ENCODE measurements at regions not wholly inside any gene's neighbourhood (a gene's known extent, or its start where the extent isn't known, plus 50 kb on each side); places are given as distances from the start of the nearest gene placed in this dataset.

GRCh38 chr12:97757481-97758193 lies 295.0 kb downstream of the RMST start:
- no peak for DNase-seq

More at GRCh38 chr12:97757481-97758193, 295.0 kb downstream of the RMST start:
- WGBS (ENCODE audit: extremely low coverage, insufficient read length, low lambda C conversion rate) = no CpG with 5 or more reads among the region's 6 CpGs
- Histone ChIP-seq H4K91ac (ENCODE audit: insufficient read length, low read depth, low read length) (no peak overlapping the region), H3K18ac (ENCODE audit: insufficient read length, low read depth, low read length) (no peak overlapping the region), H3K9me3 (ENCODE audit: control insufficient read depth, low read depth, low read length) (peaks cover 7% of the 10 kb centered on the region), H2BK20ac (ENCODE audit: low read depth, low read length, poor library complexity, severe bottlenecking) (no peak overlapping the region), H4K5ac (ENCODE audit: insufficient read length, low read depth, low read length) (no peak overlapping the region), H2BK5ac (ENCODE audit: insufficient read length, low read length) (no peak overlapping the region), H3K56ac (ENCODE audit: insufficient read length, low read depth, low read length) (no peak overlapping the region), H3K9ac (ENCODE audit: extremely low read depth, insufficient read length, low read length) (no peak overlapping the region), H3K27me3 (ENCODE audit: insufficient read depth, low read length) (no peaks in the 10 kb centered on the region), H3K23ac (ENCODE audit: insufficient read length, low read depth, low read length) (no peak overlapping the region), H3T11ph (ENCODE audit: low read length) (no peak overlapping the region), H3K27ac (ENCODE audit: insufficient read length, low read depth, low read length) (no peak overlapping the region), H2AFZ (ENCODE audit: low read length) (no peak overlapping the region), H3K79me1 (ENCODE audit: insufficient read depth, low read depth, low read length, poor library complexity, severe bottlenecking) (no peaks in the 10 kb centered on the region), H3K4ac (ENCODE audit: low read depth, low read length) (no peak overlapping the region), H2BK120ac (ENCODE audit: low read depth, low read length, poor library complexity, severe bottlenecking) (no peak overlapping the region), H3K4me2 (ENCODE audit: insufficient read depth, insufficient read length, low read length) (no peak overlapping the region), H3K23me2 (ENCODE audit: insufficient read length, low read depth, low read length, poor library complexity, severe bottlenecking) (no peaks in the 10 kb centered on the region), H3K4me1 (ENCODE audit: insufficient read depth, low read length) (no peaks in the 10 kb centered on the region), H4K20me1 (ENCODE audit: control insufficient read depth, insufficient read depth, insufficient read length) (no peaks in the 10 kb centered on the region), H2BK15ac (ENCODE audit: low read depth, low read length) (no peak overlapping the region), H3K79me2 (ENCODE audit: insufficient read depth, low read length) (no peaks in the 10 kb centered on the region), H4K8ac (replicated peaks; ENCODE audit: insufficient read length, low read depth, low read length) (no peak overlapping the region), H3K14ac (ENCODE audit: insufficient read depth, low read length) (no peak overlapping the region), H2BK12ac (ENCODE audit: insufficient read length, low read depth, low read length) (no peak overlapping the region), H2AK5ac (ENCODE audit: insufficient read length, low read length) (no peak overlapping the region)
- H3K36me3 Mint-ChIP-seq (ENCODE audit: insufficient read depth in 1 of 3, low read depth in 3 of 3) = peaks cover 0 to 9% (median 0%) of the 10 kb centered on the region in 3 experiments; a peak in 3 of 7 replicates
- H3K27ac Mint-ChIP-seq = no peak overlapping the region
- H3K4me3 Mint-ChIP-seq = no peak overlapping the region
- no peak for TF ChIP-seq CTCF (conservative IDR thresholded peaks at IDR 0.05)
- no peaks in the 10 kb centered on the region for H3K27me3 Mint-ChIP-seq (ENCODE audit: low read depth)
- H3K9me3 Mint-ChIP-seq = peaks cover 3 to 8% of the 10 kb centered on the region in 2 experiments
- H3K4me1 Mint-ChIP-seq = peaks cover 12 to 14% of the 10 kb centered on the region in 2 experiments; a peak in 3 of 4 replicates

Data from H9 (cell line).